ENCODE measurements at regions not wholly inside any gene's neighbourhood (a gene's known extent, or its start where the extent isn't known, plus 50 kb on each side); places are given as distances from the start of the nearest gene placed in this dataset.

DNA sequence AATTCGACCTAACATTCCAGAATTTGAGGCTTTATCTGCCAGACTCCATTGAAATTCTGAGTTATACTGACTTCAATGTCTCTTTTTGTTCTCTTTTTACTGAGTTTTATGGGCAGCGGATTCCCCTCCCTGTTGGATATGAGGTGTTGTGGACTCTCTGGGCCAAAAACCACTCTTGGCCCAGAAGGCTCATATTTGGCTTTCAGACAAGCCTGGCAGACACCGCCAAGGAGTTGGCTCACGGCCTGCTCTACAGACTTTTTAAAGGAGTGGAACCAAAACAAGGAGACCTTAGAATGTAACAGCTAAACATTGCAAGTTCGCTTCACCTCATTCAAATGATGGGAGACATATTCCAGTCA, 206.4 kb upstream of the NCKAP5 start:
- TF ChIP-seq, protein P1, sequence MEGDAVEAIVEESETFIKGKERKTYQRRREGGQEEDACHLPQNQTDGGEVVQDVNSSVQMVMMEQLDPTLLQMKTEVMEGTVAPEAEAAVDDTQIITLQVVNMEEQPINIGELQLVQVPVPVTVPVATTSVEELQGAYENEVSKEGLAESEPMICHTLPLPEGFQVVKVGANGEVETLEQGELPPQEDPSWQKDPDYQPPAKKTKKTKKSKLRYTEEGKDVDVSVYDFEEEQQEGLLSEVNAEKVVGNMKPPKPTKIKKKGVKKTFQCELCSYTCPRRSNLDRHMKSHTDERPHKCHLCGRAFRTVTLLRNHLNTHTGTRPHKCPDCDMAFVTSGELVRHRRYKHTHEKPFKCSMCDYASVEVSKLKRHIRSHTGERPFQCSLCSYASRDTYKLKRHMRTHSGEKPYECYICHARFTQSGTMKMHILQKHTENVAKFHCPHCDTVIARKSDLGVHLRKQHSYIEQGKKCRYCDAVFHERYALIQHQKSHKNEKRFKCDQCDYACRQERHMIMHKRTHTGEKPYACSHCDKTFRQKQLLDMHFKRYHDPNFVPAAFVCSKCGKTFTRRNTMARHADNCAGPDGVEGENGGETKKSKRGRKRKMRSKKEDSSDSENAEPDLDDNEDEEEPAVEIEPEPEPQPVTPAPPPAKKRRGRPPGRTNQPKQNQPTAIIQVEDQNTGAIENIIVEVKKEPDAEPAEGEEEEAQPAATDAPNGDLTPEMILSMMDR (IDR thresholded peaks at IDR 0.05; ENCODE audit: low read depth, low read length, poor library complexity, severe bottlenecking) = no peak
- no peak for TF ChIP-seq EZH2phosphoT487 (IDR thresholded peaks at IDR 0.05; ENCODE audit: borderline replicate concordance, low read length)

Data from DOHH2 (cell line).